SW 1271 (cell line): ENCODE measurements at regions not wholly inside any gene's neighbourhood (a gene's known extent, or its start where the extent isn't known, plus 50 kb on each side); places are given as distances from the start of the nearest gene placed in this dataset.
"Not testable (repeated sequence)": the region's sequence is repeated elsewhere in the genome, so short reads cannot be mapped to it uniquely, and the experiment has no call there.

Experiments
- DNase-seq, 2 experiments: peaks; one replicate each; lab custom pipeline; 2025; lab: John Stamatoyannopoulos, UW

DNA sequence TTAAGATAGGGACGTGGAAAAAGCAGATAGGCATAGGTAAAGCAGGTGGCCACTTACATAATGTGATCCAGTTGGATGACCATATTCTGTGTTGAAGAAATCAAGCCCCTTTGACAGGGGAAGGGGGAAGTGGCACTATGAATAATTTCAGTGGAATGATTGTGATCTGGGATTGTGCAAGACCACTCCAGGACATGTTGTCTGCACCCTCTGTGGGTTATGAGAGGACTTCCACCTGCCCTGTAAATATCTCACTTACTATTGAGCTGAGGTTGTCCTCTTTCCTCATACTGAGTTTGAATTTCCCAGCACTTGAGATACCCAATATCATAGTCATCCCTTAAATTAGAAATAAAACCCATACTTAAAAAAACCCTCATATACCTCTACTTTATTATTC lies 220.7 kb downstream of the IRS1 start:
- DNase-seq = peak; percentile 48 to 81

- no peak for DNase-seq
Measured at GRCh38 chr2:226578373-226578772, 221.2 kb downstream of the IRS1 start.

DNA sequence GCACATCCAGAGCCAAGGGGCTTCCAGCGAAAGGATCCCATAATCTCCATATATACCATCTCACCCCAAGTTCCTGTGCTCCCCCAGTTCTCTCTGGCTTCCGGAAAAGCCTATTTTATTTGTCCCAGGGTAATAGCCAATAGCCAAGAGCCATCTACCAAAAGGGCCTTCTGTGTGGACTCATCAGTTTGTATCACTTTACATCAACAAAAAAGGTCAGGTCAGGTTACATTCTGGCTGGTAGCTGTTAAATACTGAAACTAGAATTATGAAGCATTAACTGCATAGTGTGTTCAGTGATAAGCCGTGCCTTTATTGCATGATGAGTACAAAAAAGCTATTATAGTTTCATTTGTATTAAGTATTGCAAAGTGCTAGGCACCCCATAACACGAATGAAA lies 223.7 kb downstream of the IRS1 start:
- no peak for DNase-seq

- no peak for DNase-seq
Measured at GRCh38 chr2:226573158-226573557, 226.5 kb downstream of the IRS1 start.

DNA sequence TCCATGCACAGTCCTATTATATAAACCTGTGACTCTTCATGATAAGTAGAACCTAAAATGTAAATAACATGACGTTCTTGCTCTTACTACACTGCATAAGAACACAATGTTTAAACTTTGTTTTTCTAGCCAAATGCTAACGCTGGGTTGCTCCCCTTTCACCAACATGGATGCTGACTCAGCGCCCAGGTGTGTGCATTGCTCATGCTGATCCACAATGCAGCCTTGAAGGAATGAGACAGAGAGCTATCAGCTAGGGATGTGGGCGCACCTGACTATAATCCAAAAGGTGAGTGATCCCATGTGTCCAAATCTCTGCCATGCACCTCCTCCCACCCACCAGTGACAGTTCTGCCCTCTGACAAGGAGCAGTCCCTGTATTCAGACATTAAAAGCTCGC lies 235.0 kb downstream of the IRS1 start:
- DNase-seq = no peak

DNA sequence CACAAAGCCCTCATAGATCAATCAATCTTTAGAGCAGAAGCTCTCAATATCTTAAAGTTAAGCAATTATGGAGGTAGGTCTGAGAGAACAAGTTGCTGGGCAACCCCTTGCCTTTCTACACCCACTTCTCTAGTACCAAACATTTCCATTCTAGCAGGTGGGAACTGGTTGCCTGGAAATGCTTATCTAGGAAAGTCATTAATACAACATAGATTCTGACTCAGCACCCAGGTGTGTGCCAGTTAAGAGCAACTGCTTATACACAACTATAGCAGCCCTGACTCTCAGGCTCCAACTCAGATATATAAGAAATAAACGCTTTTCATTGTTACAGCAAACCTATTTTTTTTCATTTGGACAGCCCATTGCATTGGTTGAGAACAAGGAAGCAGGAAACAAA lies 237.7 kb downstream of the IRS1 start:
- DNase-seq = no peak

GRCh38 chr2:226560325-226560724 lies 239.3 kb downstream of the IRS1 start:
- DNase-seq = no peak

GRCh38 chr2:226559536-226559935 lies 240.1 kb downstream of the IRS1 start:
- DNase-seq = no peak

- DNase-seq = no peak
Measured at GRCh38 chr2:226558418-226558817, 241.2 kb downstream of the IRS1 start.

DNA sequence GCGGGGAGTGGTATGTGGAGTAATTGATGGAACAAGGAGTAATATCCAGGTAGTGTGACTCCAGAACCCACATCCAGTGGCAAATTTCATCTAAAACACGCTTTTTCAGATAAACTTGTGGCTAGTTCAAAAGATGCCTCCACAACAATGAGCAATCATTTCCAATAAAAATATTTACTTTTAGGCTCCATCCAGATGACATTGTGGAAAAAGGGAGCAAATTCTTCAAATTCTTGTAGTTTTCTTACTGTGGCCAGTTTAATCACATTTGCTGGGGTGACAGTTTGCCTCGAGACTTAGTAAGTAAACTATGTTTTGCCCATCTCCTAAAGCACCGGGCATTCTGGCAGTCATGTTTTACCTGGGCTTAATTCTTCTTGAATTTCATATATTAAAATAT lies 243.6 kb downstream of the IRS1 start:
- no peak for DNase-seq

DNA sequence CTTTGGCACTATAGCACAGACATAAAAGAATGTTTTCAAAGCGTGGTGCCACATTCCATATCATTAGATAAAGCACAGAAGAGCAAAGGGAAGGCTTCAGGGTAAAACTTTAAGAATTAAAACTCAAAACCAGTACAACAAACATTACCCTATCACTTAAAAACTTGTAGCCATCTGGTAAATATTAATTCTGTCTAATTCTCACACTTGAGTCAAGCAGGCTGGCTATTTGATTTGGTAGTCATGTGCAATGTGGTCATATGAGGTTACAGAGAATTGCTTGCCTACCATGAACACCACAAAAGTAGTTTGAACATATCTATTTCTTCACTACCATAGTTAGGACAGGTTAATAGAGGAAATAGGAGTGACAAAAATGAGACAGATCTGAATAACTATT lies 244.9 kb downstream of the IRS1 start:
- no peak for DNase-seq

DNA sequence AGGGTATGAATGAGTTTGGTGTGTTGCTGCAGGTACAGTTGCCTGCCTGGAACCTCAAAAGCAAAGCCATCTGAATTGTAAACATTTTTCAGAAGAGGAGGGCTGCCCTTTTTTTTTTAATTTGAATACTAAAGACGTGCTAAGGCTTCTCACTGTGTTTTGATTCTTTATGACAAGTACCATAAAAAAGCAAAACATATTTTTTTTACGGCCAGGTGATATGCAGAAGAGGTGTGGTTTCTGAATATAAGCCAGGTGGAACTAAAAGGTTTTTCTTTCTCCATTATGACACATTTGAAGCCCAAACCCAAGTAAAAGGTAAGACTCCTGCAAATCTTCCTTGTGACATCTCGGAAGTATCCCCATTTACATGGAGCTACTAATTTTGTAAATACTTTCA lies 246.3 kb downstream of the IRS1 start:
- no peak for DNase-seq

GRCh38 chr2:226552571-226553285 lies 246.9 kb downstream of the IRS1 start:
- DNase-seq = no peak

GRCh38 chr2:226551522-226552250 lies 247.9 kb downstream of the IRS1 start:
- DNase-seq = no peak

DNA sequence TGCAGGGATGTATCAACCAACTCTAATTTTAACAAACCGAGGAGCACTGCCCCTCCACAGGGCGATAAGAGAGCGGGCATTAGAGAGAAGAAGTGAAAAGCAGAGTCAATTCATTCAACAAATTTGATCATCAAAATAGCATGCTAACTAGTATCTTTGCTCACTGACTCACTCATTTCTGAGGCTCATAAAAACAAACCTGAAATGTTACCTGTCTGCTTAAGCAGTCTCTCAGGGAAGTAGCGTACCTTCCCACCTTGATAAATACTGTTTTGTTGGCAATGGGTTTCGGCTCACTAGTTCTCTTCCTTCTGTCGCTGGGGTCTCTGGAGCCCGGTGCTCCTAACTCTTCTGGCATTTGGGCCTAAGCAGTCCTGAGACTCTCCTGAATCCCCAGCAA lies 248.8 kb downstream of the IRS1 start:
- DNase-seq = no peak

- no peak for DNase-seq
Measured at GRCh38 chr2:226548732-226549131, 250.9 kb downstream of the IRS1 start.

- no peak for DNase-seq
Measured at GRCh38 chr2:226544596-226545210, 254.9 kb downstream of the IRS1 start.

- DNase-seq = no peak
Measured at GRCh38 chr2:226540204-226540994, 259.2 kb downstream of the IRS1 start.

DNA sequence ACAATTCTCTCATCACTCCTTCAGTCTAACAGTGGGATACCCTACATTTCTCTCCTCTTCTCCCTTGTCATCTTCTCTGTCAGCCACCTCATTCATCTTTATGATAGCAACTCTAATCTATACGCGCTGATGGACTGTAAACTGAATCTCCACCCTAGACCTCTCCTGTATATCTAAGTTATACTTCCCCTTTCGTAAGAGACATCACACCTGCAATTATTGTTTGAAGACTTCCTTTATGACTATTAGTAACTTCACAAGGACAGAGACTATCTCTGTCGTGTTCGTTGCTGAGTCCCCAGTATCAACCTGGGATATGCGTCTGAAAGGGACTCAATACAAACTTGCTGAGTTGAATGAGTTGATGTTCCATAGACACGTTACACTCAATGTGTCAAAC lies 263.2 kb downstream of the IRS1 start:
- DNase-seq = no peak

- not testable (repeated sequence) for DNase-seq
Measured at GRCh38 chr2:226532976-226533375, 266.6 kb downstream of the IRS1 start.

- no peak for DNase-seq
Measured at GRCh38 chr2:226531061-226531810, 268.4 kb downstream of the IRS1 start.

- DNase-seq = no peak
Measured at GRCh38 chr2:226529556-226529955, 270.1 kb downstream of the IRS1 start.
